H1 (cell line): ENCODE measurements at regions not wholly inside any gene's neighbourhood (a gene's known extent, or its start where the extent isn't known, plus 50 kb on each side); places are given as distances from the start of the nearest gene placed in this dataset.

Experiments
- CTCF ChIA-PET: fragments of 300-600 bp; sonication (Branson Sonifier 250); formaldehyde crosslinking; loops from one replicate; lab custom pipeline; 2021; ENCODE audit not compliant: partially characterized antibody; lab: Charles Lee
- POLR2A ChIA-PET: fragments of 300-600 bp; sonication (Branson Sonifier 250); formaldehyde crosslinking; loops from one replicate; lab custom pipeline; 2021; ENCODE audit warnings: inconsistent platforms; ENCODE audit not compliant: partially characterized antibody; lab: Charles Lee
- DNase-seq, 2 experiments: peaks; one replicate each; pipeline versions ENCODE4 v3.0.0 to v3.0.0-alpha.2; 2010 to 2022; ENCODE audit warnings: low spot score in 2 of 2, low read depth in 1 of 2, mixed read lengths in 1 of 2
- FAIRE-seq: peaks from 2 replicates; lab custom pipeline; 2011; peaks lifted over from hg19 to GRCh38; lab: Jason Lieb, UNC
- H2AFZ ChIP-seq: 2 replicates; pipeline ENCODE4 v1.8.1; 2012; ENCODE audit warnings: low read length, inconsistent platforms
- H2AK5ac ChIP-seq: 2 replicates; pipeline ENCODE4 v1.6.1; 2013; ENCODE audit warnings: low read depth, low read length
- H2BK120ac ChIP-seq: replicated peaks from 2 replicates; pipeline ENCODE3; 2013; ENCODE audit warnings: low read depth, low read length, inconsistent platforms
- H2BK12ac ChIP-seq: 2 replicates; pipeline ENCODE4 v1.6.1; 2013; ENCODE audit warnings: low read depth, low read length
- H2BK15ac ChIP-seq: 2 replicates; pipeline ENCODE4 v1.6.1; 2013; ENCODE audit warnings: low read length
- H2BK20ac ChIP-seq: 2 replicates; pipeline ENCODE4 v1.6.1; 2013; ENCODE audit warnings: low read length
- H2BK5ac ChIP-seq: 2 replicates; pipeline ENCODE4 v1.6.1; 2013; ENCODE audit warnings: low read depth, low read length
- H3K14ac ChIP-seq: 2 replicates; pipeline ENCODE4 v1.6.1; 2013; ENCODE audit warnings: inconsistent platforms; ENCODE audit not compliant: insufficient read length
- H3K18ac ChIP-seq: 2 replicates; pipeline ENCODE4 v1.6.1; 2013; ENCODE audit warnings: low read length; ENCODE audit errors: extremely low read depth
- H3K23ac ChIP-seq: 2 replicates; pipeline ENCODE4 v1.6.1; 2013; ENCODE audit warnings: inconsistent platforms; ENCODE audit not compliant: insufficient read length
- H3K23me2 ChIP-seq: 2 replicates; pipeline ENCODE4 v1.6.1; 2013; ENCODE audit warnings: low read depth, low read length
- H3K27ac ChIP-seq: 2 replicates; pipeline ENCODE4 v1.6.1; 2011; ENCODE audit warnings: low read depth, low read length, inconsistent platforms
- H3K27me3 ChIP-seq, 4 experiments: replicated peaks in 1 of 4; 1 replicate in 1 of 4; 2 replicates in 3 of 4; pipeline versions ENCODE4 v1.6.1 to v1.8.1; 2011 to 2013; ENCODE audit warnings: low read length in 3 of 4, mild to moderate bottlenecking in 3 of 4, inconsistent platforms in 2 of 4, mixed read lengths in 2 of 4, moderate library complexity in 1 of 4; ENCODE audit not compliant: control insufficient read depth in 3 of 4, insufficient read depth in 3 of 4; ENCODE audit errors: extremely low read depth in 1 of 4
- H3K36me3 ChIP-seq, 4 experiments: 2 replicates each; pipeline versions ENCODE4 v1.6.1 to v1.8.1; 2011 to 2013; ENCODE audit warnings: mild to moderate bottlenecking in 4 of 4, low read length in 3 of 4, moderate library complexity in 2 of 4, control low read depth in 1 of 4, inconsistent platforms in 1 of 4; ENCODE audit not compliant: insufficient read depth in 4 of 4, control insufficient read depth in 2 of 4
- H3K4ac ChIP-seq: replicated peaks from 2 replicates; pipeline ENCODE3; 2013; ENCODE audit warnings: low read length, low read depth, mixed read lengths, inconsistent platforms; ENCODE audit not compliant: insufficient read length
- H3K4me1 ChIP-seq, 4 experiments: replicated peaks in 1 of 4; 1 replicate in 1 of 4; 2 replicates in 3 of 4; pipeline versions ENCODE4 v1.6.1 to v1.8.1; 2011 to 2013; ENCODE audit warnings: low read length in 3 of 4, inconsistent platforms in 2 of 4, mixed read lengths in 1 of 4; ENCODE audit not compliant: insufficient read depth in 4 of 4, control insufficient read depth in 3 of 4
- H3K4me2 ChIP-seq, 2 experiments: 2 replicates each; pipeline versions ENCODE4 v1.6.1 to v1.8.1; 2011 to 2013; ENCODE audit warnings: low read depth in 2 of 2, low read length in 2 of 2, control low read depth in 1 of 2, inconsistent platforms in 1 of 2, mild to moderate bottlenecking in 1 of 2; ENCODE audit not compliant: insufficient read depth in 1 of 2
- H3K4me3 ChIP-seq, 4 experiments: fragments of 200-600, 300-600 bp in 1 of 4; sonication (generic), shearing (Covaris generic), sonication (Bioruptor Twin) in 1 of 4; 2 replicates each; pipeline versions ENCODE4 v1.5.1 to v1.8.1; 2011 to 2016; ENCODE audit warnings: low read length in 4 of 4, low read depth in 3 of 4, control low read depth in 2 of 4, inconsistent platforms in 2 of 4, mild to moderate bottlenecking in 2 of 4, mixed read lengths in 1 of 4, moderate library complexity in 1 of 4; ENCODE audit not compliant: insufficient read depth in 2 of 4; ENCODE audit errors: extremely low read depth in 1 of 4
- H3K56ac ChIP-seq: replicated peaks from 2 replicates; pipeline ENCODE3; 2013; ENCODE audit warnings: low read depth, mild to moderate bottlenecking, mixed read lengths, low read length, inconsistent platforms; ENCODE audit not compliant: insufficient read length
- H3K79me1 ChIP-seq: 2 replicates; pipeline ENCODE4 v1.6.1; 2013; ENCODE audit warnings: low read depth, low read length, control low read depth
- H3K79me2 ChIP-seq, 2 experiments: 2 replicates each; pipeline versions ENCODE4 v1.6.1 to v1.8.1; 2012 to 2013; ENCODE audit warnings: low read length in 2 of 2, mild to moderate bottlenecking in 2 of 2, inconsistent platforms in 1 of 2; ENCODE audit not compliant: insufficient read depth in 2 of 2, control insufficient read depth in 1 of 2
- H3K9ac ChIP-seq, 4 experiments: replicated peaks in 1 of 4; 1 replicate in 1 of 4; 2 replicates in 3 of 4; pipeline versions ENCODE4 v1.6.1 to v1.8.1; 2011 to 2013; ENCODE audit warnings: low read depth in 3 of 4, low read length in 3 of 4, control low read depth in 2 of 4, mild to moderate bottlenecking in 2 of 4, moderate library complexity in 2 of 4, inconsistent platforms in 1 of 4; ENCODE audit errors: extremely low read depth in 1 of 4
- H3K9me3 ChIP-seq, 2 experiments: 2 replicates each; pipeline versions ENCODE4 v1.6.1 to v1.8.1; 2012 to 2013; ENCODE audit warnings: mild to moderate bottlenecking in 2 of 2, moderate library complexity in 2 of 2, control low read depth in 1 of 2, inconsistent platforms in 1 of 2, low read depth in 1 of 2, low read length in 1 of 2, mixed read lengths in 1 of 2; ENCODE audit not compliant: insufficient read depth in 2 of 2
- H4K20me1 ChIP-seq, 2 experiments: replicated peaks in 1 of 2; 2 replicates each; pipeline versions ENCODE3 to v1.8.1; 2011 to 2013; ENCODE audit warnings: inconsistent platforms in 2 of 2, low read length in 2 of 2, mild to moderate bottlenecking in 1 of 2; ENCODE audit not compliant: insufficient read depth in 2 of 2, control insufficient read depth in 1 of 2
- H4K5ac ChIP-seq: 2 replicates; pipeline ENCODE4 v1.6.1; 2013; ENCODE audit warnings: low read length, low read depth, mixed read lengths, inconsistent platforms; ENCODE audit not compliant: insufficient read length
- H4K8ac ChIP-seq: 2 replicates; pipeline ENCODE4 v1.8.0; 2013; ENCODE audit warnings: mild to moderate bottlenecking, moderate library complexity, low read length, inconsistent platforms; ENCODE audit not compliant: insufficient read depth; ENCODE audit errors: extremely low read depth
- H4K91ac ChIP-seq: replicated peaks from 2 replicates; pipeline ENCODE3; 2013; ENCODE audit warnings: low read length, mixed read lengths, inconsistent platforms; ENCODE audit not compliant: insufficient read length
- CBX5 ChIP-seq: fragments of 300-800, 300-1000 bp; sonication (generic); IDR thresholded peaks from 2 replicates; pipeline ENCODE4 v1.7.1; 2016; ENCODE audit warnings: antibody characterized with exemption, low read length, low read depth
- EZH2 ChIP-seq: fragments of 200-600 bp; sonication (generic); IDR thresholded peaks from 2 replicates; pipeline ENCODE4 v1.7.1; 2012; ENCODE audit warnings: low read depth, mild to moderate bottlenecking, moderate library complexity, low read length, inconsistent platforms; ENCODE audit not compliant: severe bottlenecking
- NANOG ChIP-seq: IDR thresholded peaks from 2 replicates; pipeline ENCODE4 v1.6.1; 2011; ENCODE audit warnings: low read length, low read depth, mild to moderate bottlenecking, inconsistent platforms; ENCODE audit not compliant: insufficient read depth, poor library complexity, severe bottlenecking
- RAD21 ChIP-seq, 2 experiments: IDR thresholded peaks in 1 of 2; conservative IDR thresholded peaks in 1 of 2; 2 replicates each; pipeline ENCODE4 v1.6.1; 2011; ENCODE audit warnings: low read depth in 2 of 2, low read length in 2 of 2, improper control_type of control experiment in 1 of 2, inconsistent platforms in 1 of 2, mild to moderate bottlenecking in 1 of 2, moderate library complexity in 1 of 2
- SAP30 ChIP-seq: fragments of 300-600 bp; sonication (generic); IDR thresholded peaks from 2 replicates; pipeline ENCODE4 v1.7.1; 2012; ENCODE audit warnings: low read length, moderate library complexity, mild to moderate bottlenecking, inconsistent platforms; ENCODE audit not compliant: insufficient read depth, insufficient replicate concordance
- SRF ChIP-seq: IDR thresholded peaks from 2 replicates; pipeline ENCODE4 v1.6.1; 2011; ENCODE audit warnings: mild to moderate bottlenecking, low read depth, low read length, moderate library complexity
- WGBS, 2 experiments: shearing (Covaris generic) in 1 of 2; methylation state at CpG; one replicate each; pipeline versions ENCODE4 v1.1.6 to v1.1.7; 2013 to 2015; ENCODE audit warnings: low lambda C conversion rate in 2 of 2, mixed read lengths in 2 of 2, inconsistent platforms in 1 of 2, low coverage in 1 of 2, missing lambda C conversion rate in 1 of 2; ENCODE audit not compliant: insufficient replicate concordance in 2 of 2, insufficient coverage in 1 of 2, insufficient read length in 1 of 2; ENCODE audit errors: extremely low coverage in 1 of 2, missing lambda C conversion rate in 1 of 2; 5-methylcytosine and 5-hydroxymethylcytosine counted together

- Histone ChIP-seq H4K91ac (no peak overlapping the region), H3K27me3 (no peaks in the 10 kb centered on the region), H4K8ac (no peak overlapping the region), H2BK120ac (no peak overlapping the region), H3K9me3 (no peaks in the 10 kb centered on the region), H2BK12ac (no peak overlapping the region), H4K20me1 (no peaks in the 10 kb centered on the region), H3K23ac (no peak overlapping the region), H3K56ac (no peak overlapping the region), H3K79me2 (no peaks in the 10 kb centered on the region), H2BK20ac (no peak overlapping the region), H3K4ac (no peak overlapping the region), H3K79me1 (no peaks in the 10 kb centered on the region), H3K4me1 (no peaks in the 10 kb centered on the region), H3K27ac (no peak overlapping the region), H3K18ac (no peak overlapping the region), H3K4me3 (no peak overlapping the region), H2AFZ (no peak overlapping the region), H3K36me3 (no peaks in the 10 kb centered on the region), H3K14ac (no peak overlapping the region), H3K4me2 (no peak overlapping the region), H3K23me2 (no peaks in the 10 kb centered on the region), H2BK5ac (no peak overlapping the region), H4K5ac (no peak overlapping the region), H3K9ac (no peak overlapping the region), H2AK5ac (no peak overlapping the region), H2BK15ac (no peak overlapping the region)
- ChIA-PET CTCF (no interaction called here), POLR2A (no interaction called here)
- 82% methylated on average over 5 of the region's 5 CpGs; no CpG with 5 or more reads in 1 of the 2 experiments for WGBS, 2 experiments
- DNase-seq (no peak), FAIRE-seq (no peak)
- TF ChIP-seq CBX5 (no peak), SAP30 (no peak), RAD21 (IDR thresholded peaks at IDR 0.05 in 1 of 2, conservative IDR thresholded peaks at IDR 0.05 in 1 of 2; ENCODE audit: low read depth in 2 of 2, low read length in 2 of 2) (no peak), SRF (no peak), NANOG (no peak), EZH2 (no peak)
These were observed 675.0 kb upstream of the NUDT12 start for GRCh38 chr5:104237586-104237985.
